ENCODE measurements at regions not wholly inside any gene's neighbourhood (a gene's known extent, or its start where the extent isn't known, plus 50 kb on each side); places are given as distances from the start of the nearest gene placed in this dataset.

GRCh38 chr6:139758209-139758611, 383.8 kb upstream of the CITED2 start:
- no peak overlapping the region for H3K27ac Mint-ChIP-seq
- H3K4me1 Mint-ChIP-seq, result peaks cover 10% of the 10 kb centered on the region
- peaks cover 3% of the 10 kb centered on the region for H3K27me3 Mint-ChIP-seq (ENCODE audit: insufficient read depth)

GRCh38 chr6:139757784-139758183, 383.3 kb upstream of the CITED2 start:
- peaks cover 3% of the 10 kb centered on the region for H3K27me3 Mint-ChIP-seq (ENCODE audit: insufficient read depth)
- 92 to 100% methylated on average over 1 of the region's 1 CpG for WGBS, 2 experiments (ENCODE audit: insufficient coverage in 1 of 2, insufficient read length in 1 of 2)
- H3K36me3 Mint-ChIP-seq (ENCODE audit: low read depth), result no peaks in the 10 kb centered on the region
- DNase-seq, result no peak
- no peaks in the 10 kb centered on the region for H3K9me3 Mint-ChIP-seq
- H3K4me3 Mint-ChIP-seq, result no peak overlapping the region
- H3K27me3 ChIP-seq (ENCODE audit: control insufficient read depth, insufficient read depth, low read length, poor library complexity, severe bottlenecking), result no peaks in the 10 kb centered on the region
- H3K27ac Mint-ChIP-seq, result no peak overlapping the region
- no peak for TF ChIP-seq CTCF (conservative IDR thresholded peaks at IDR 0.05)
- peaks cover 11% of the 10 kb centered on the region for H3K4me1 Mint-ChIP-seq
- no peaks in the 10 kb centered on the region for H3K36me3 ChIP-seq (ENCODE audit: control insufficient read depth, insufficient read depth, low read length)
- no peak overlapping the region for H3K4me3 ChIP-seq (ENCODE audit: low read length)
- H3K4me1 ChIP-seq (ENCODE audit: control insufficient read depth, insufficient read depth, low read length), result peaks cover 13% of the 10 kb centered on the region
- H3K27ac ChIP-seq (ENCODE audit: low read depth, low read length), result no peak overlapping the region
- no peak overlapping the region for H3K9ac ChIP-seq (ENCODE audit: extremely low read depth, low read length, poor library complexity, severe bottlenecking)
- no peaks in the 10 kb centered on the region for H3K9me3 ChIP-seq (ENCODE audit: control insufficient read depth, low read length)

More at GRCh38 chr6:139758209-139758611, 383.8 kb upstream of the CITED2 start:
- WGBS, 2 experiments (ENCODE audit: insufficient coverage in 1 of 2, insufficient read length in 1 of 2), result 75% methylated on average over 3 of the region's 3 CpGs; no CpG with 5 or more reads in 1 of the 2 experiments
- DNase-seq, result no peak
- Histone ChIP-seq H3K9me3 (ENCODE audit: control insufficient read depth, low read length) (no peaks in the 10 kb centered on the region), H3K27me3 (ENCODE audit: control insufficient read depth, insufficient read depth, low read length, poor library complexity, severe bottlenecking) (no peaks in the 10 kb centered on the region), H3K4me1 (ENCODE audit: control insufficient read depth, insufficient read depth, low read length) (peaks cover 10% of the 10 kb centered on the region), H3K9ac (ENCODE audit: extremely low read depth, low read length, poor library complexity, severe bottlenecking) (no peak overlapping the region), H3K36me3 (ENCODE audit: control insufficient read depth, insufficient read depth, low read length) (no peaks in the 10 kb centered on the region), H3K4me3 (ENCODE audit: low read length) (no peak overlapping the region), H3K27ac (ENCODE audit: low read depth, low read length) (no peak overlapping the region)
- TF ChIP-seq CTCF (conservative IDR thresholded peaks at IDR 0.05), result no peak
- H3K9me3 Mint-ChIP-seq, result no peaks in the 10 kb centered on the region
- H3K4me3 Mint-ChIP-seq, result no peak overlapping the region
- H3K36me3 Mint-ChIP-seq (ENCODE audit: low read depth), result no peaks in the 10 kb centered on the region

GRCh38 chr6:139756381-139756780, 381.9 kb upstream of the CITED2 start:
- Mint-ChIP-seq H3K4me3 (no peak overlapping the region), H3K27ac (no peak overlapping the region), H3K27me3 (ENCODE audit: insufficient read depth) (peaks cover 3% of the 10 kb centered on the region), H3K9me3 (no peaks in the 10 kb centered on the region), H3K36me3 (ENCODE audit: low read depth) (no peaks in the 10 kb centered on the region), H3K4me1 (peaks cover 16% of the 10 kb centered on the region)
- DNase-seq, result no peak
- H3K36me3 ChIP-seq (ENCODE audit: control insufficient read depth, insufficient read depth, low read length), result no peaks in the 10 kb centered on the region
- peaks cover 18% of the 10 kb centered on the region for H3K4me1 ChIP-seq (ENCODE audit: control insufficient read depth, insufficient read depth, low read length)
- H3K27ac ChIP-seq (ENCODE audit: low read depth, low read length), result no peak overlapping the region
- H3K9me3 ChIP-seq (ENCODE audit: control insufficient read depth, low read length), result no peaks in the 10 kb centered on the region
- no peak overlapping the region for H3K4me3 ChIP-seq (ENCODE audit: low read length)
- H3K9ac ChIP-seq (ENCODE audit: extremely low read depth, low read length, poor library complexity, severe bottlenecking), result no peak overlapping the region
- 100% methylated on average over 1 of the region's 1 CpG; no CpG with 5 or more reads in 1 of the 2 experiments for WGBS, 2 experiments (ENCODE audit: insufficient coverage in 1 of 2, insufficient read length in 1 of 2)
- H3K27me3 ChIP-seq (ENCODE audit: control insufficient read depth, insufficient read depth, low read length, poor library complexity, severe bottlenecking), result no peaks in the 10 kb centered on the region
- no peak for TF ChIP-seq CTCF (conservative IDR thresholded peaks at IDR 0.05)

Data from endodermal cell (in vitro differentiated cells).